ENCODE measurements at regions not wholly inside any gene's neighbourhood (a gene's known extent, or its start where the extent isn't known, plus 50 kb on each side); places are given as distances from the start of the nearest gene placed in this dataset.

DNA sequence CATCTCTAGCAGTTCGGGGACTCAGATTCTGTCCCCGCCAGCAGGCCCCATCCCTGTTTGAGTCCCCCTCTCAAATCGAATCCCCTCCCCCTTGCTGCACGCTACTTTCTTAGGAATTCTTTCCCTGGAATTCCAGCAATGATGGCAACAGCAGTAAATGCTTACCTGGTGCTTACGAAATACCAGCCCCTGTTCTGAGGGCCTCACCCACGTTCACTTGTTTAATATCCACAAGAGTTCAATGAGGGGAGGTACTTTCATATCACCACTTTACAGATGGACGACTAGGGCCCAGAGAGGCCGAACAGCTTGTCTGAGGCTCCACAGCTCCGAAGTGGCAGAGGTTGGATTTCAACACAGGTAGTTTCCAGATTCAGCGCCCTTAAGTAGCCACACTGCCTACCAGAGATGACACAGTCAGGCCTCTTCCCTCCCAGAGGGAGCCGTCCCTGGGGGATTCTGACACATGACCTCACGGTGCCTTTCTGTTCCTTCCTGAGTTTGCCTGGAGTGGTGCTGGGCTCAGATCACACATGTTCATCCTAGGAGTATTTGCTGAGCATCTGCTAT, 120.7 kb upstream of the GSE1 start:
- no peak for TF ChIP-seq CTCF (IDR thresholded peaks at IDR 0.05; ENCODE audit: insufficient read depth, low read length, poor library complexity, severe bottlenecking)
- H3K27me3 ChIP-seq (replicated peaks; ENCODE audit: control insufficient read depth, insufficient read depth, low read length): no peaks in the 10 kb centered on the region; the same call in 1 of the 2 replicates
- no peaks in the 10 kb centered on the region for H3K36me3 ChIP-seq (ENCODE audit: control insufficient read depth, insufficient read depth, low read length)
- H3K4me3 ChIP-seq (replicated peaks; ENCODE audit: low read depth, low read length): no peak overlapping the region
- DNase-seq (ENCODE audit: extremely low read depth, insufficient read length): no peak

GRCh38 chr16:85494315-85494714, 118.8 kb upstream of the GSE1 start:
- no peak for TF ChIP-seq CTCF (IDR thresholded peaks at IDR 0.05; ENCODE audit: insufficient read depth, low read length, poor library complexity, severe bottlenecking)
- H3K27me3 ChIP-seq (replicated peaks; ENCODE audit: control insufficient read depth, insufficient read depth, low read length): no peaks in the 10 kb centered on the region
- no peak for DNase-seq (ENCODE audit: extremely low read depth, insufficient read length)
- H3K36me3 ChIP-seq (ENCODE audit: control insufficient read depth, insufficient read depth, low read length): no peaks in the 10 kb centered on the region
- H3K4me3 ChIP-seq (replicated peaks; ENCODE audit: low read depth, low read length): no peak overlapping the region

DNA sequence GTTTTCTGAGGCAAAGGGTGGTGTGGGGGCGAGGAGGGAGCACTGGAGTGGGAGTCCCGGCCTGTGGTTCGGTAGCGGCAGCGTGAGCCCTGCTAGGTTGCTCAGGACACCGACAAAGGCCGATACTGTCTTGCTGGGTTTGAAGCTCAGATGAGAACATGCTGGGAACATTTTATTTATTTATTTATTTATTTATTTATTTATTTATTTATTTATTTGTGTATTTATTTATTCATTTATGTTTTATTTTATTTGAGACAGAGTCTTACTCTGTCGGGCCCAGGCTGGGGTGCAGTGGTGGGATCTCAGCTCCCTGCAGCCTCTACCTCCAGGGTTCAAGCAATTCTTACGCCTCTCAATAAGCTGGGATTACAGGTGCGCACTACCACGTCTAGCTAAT, 117.9 kb upstream of the GSE1 start:
- Histone ChIP-seq H3K4me3 (replicated peaks; ENCODE audit: low read depth, low read length) (no peak overlapping the region), H3K27me3 (replicated peaks; ENCODE audit: control insufficient read depth, insufficient read depth, low read length) (no peaks in the 10 kb centered on the region), H3K36me3 (ENCODE audit: control insufficient read depth, insufficient read depth, low read length) (no peaks in the 10 kb centered on the region)
- no peak for TF ChIP-seq CTCF (IDR thresholded peaks at IDR 0.05; ENCODE audit: insufficient read depth, low read length, poor library complexity, severe bottlenecking)
- no peak for DNase-seq (ENCODE audit: extremely low read depth, insufficient read length)

DNA sequence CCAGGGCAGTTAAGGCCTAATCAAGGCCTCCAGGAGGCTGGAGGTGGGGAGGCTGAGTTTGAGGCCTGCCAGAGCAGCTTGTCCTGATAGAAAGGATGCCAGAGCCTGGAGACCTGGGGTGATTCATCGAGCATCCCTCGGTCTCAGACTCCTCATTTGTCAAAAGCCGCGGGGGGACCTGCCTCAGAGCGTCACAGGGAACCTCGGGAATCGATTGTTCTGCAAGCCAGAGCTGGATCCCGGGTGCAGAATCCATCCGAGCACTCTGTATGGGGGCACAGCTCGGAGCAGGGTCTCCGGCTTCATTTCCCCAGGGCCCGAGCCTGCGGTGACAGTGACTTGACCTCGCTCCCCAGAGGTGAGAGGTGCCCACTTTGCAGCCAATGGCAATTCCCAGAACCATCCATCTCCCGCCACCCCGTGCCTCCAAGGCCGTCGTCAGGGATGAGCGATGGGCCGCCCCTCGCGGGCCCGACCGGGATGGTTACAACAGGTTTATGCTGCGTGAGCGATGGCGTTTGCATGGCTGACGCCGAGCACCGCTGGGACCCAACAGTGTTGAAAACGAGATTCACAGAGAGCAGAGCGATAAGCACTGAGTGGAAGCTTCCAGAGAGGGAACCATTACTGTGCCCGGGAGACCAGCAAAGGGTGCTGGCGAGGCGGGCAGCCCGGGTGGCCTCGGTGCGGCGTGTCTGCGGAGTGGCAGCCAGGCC, 117.1 kb upstream of the GSE1 start:
- no peak for TF ChIP-seq CTCF (IDR thresholded peaks at IDR 0.05; ENCODE audit: insufficient read depth, low read length, poor library complexity, severe bottlenecking)
- Histone ChIP-seq H3K36me3 (ENCODE audit: control insufficient read depth, insufficient read depth, low read length) (no peaks in the 10 kb centered on the region), H3K4me3 (replicated peaks; ENCODE audit: low read depth, low read length) (no peak overlapping the region), H3K27me3 (replicated peaks; ENCODE audit: control insufficient read depth, insufficient read depth, low read length) (no peaks in the 10 kb centered on the region)
- DNase-seq (ENCODE audit: extremely low read depth, insufficient read length): no peak

DNA sequence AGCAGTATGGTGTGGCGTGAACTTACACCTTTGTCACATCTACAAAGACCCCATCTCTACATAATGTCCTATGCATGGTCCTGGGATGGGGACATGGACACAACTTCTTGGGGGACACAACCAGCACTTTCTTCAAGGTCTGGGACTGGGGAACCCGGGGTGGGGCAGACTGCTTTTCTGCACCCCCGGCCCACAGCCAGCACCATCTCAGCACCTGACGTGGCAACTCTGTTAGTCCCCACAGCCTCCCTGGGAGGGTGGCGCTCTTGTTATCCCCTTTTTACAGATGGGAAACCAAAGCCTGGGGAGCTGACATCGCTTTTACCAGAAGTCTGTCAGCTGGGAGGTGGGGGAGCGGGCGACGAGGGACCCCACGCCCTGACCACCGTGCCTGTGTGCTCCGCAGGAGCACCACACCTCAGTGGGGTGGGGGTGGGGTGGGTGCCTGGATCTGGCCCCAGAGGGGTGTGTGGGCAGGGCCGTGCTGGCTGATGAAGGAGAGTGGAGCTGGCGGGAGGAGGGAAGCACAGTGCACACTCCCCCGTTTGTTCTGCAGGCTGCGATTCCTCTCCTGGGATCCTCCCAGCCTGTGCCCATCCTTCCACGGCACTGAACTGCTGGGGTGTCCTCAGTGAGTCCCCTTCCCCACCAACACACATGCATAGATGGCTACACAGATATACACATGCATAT, 115.4 kb upstream of the GSE1 start:
- TF ChIP-seq CTCF (IDR thresholded peaks at IDR 0.05; ENCODE audit: insufficient read depth, low read length, poor library complexity, severe bottlenecking): no peak

More for the DNA sequence above, 115.4 kb upstream of the GSE1 start:
- no peaks in the 10 kb centered on the region for H3K36me3 ChIP-seq (ENCODE audit: control insufficient read depth, insufficient read depth, low read length)
- no peaks in the 10 kb centered on the region for H3K27me3 ChIP-seq (replicated peaks; ENCODE audit: control insufficient read depth, insufficient read depth, low read length)
- H3K4me3 ChIP-seq (replicated peaks; ENCODE audit: low read depth, low read length): no peak overlapping the region
- DNase-seq (ENCODE audit: extremely low read depth, insufficient read length): no peak
